Peyer's patch (tissue), 4 donors: ENCODE measurements at regions not wholly inside any gene's neighbourhood (a gene's known extent, or its start where the extent isn't known, plus 50 kb on each side); places are given as distances from the start of the nearest gene placed in this dataset.
"Not testable (repeated sequence)": the region's sequence is repeated elsewhere in the genome, so short reads cannot be mapped to it uniquely, and the experiment has no call there.

Experiments used
- DNase-seq, 3 donors: peaks; one replicate each; pipeline ENCODE4 v3.0.0-alpha.2; 2017 to 2019
- H3K27ac ChIP-seq, 4 donors: fragments of 200-600 bp; sonication (generic); one replicate each; pipeline ENCODE4 v1.5.1; 2016 to 2019
- H3K27me3 ChIP-seq, 2 donors: fragments of 200-600 bp; sonication (generic); one replicate each; pipeline ENCODE4 v1.5.1; 2019
- H3K36me3 ChIP-seq, 3 donors: fragments of 200-600 bp; sonication (generic); one replicate each; pipeline ENCODE4 v1.5.1; 2016 to 2019
- H3K4me1 ChIP-seq, 4 donors: fragments of 200-600 bp; sonication (generic); one replicate each; pipeline ENCODE4 v1.5.1; 2016 to 2019
- H3K4me3 ChIP-seq, 4 donors: fragments of 200-600 bp; sonication (generic); 1 replicate in 3 of 4; 2 replicates in 1 of 4; pipeline ENCODE4 v1.5.1; 2016 to 2019; ENCODE audit warnings: mild to moderate bottlenecking in 1 of 4
- H3K9me3 ChIP-seq, 4 donors: fragments of 200-600 bp; sonication (generic); one replicate each; pipeline ENCODE4 v1.5.1; 2016 to 2019; ENCODE audit warnings: mild to moderate bottlenecking in 1 of 4
- CTCF ChIP-seq, 6 experiments: fragments of 450-650 bp in 4 of 6; fragments of 200-600 bp in 2 of 6; sonication (generic) in 1 of 6; IDR thresholded peaks; one replicate each; pipeline ENCODE4 v1.5.1; 2017 to 2019; ENCODE audit warnings: antibody characterized with exemption in 6 of 6, mild to moderate bottlenecking in 3 of 6, moderate library complexity in 1 of 6
- POLR2A ChIP-seq, 2 donors: fragments of 450-650 bp; IDR thresholded peaks; one replicate each; pipeline ENCODE4 v1.5.1; 2017; ENCODE audit warnings: antibody characterized with exemption in 2 of 2, mild to moderate bottlenecking in 2 of 2, moderate library complexity in 2 of 2

GRCh38 chr19:23984911-23985310 lies 70.2 kb downstream of the ZNF726 start:
- H3K4me3 ChIP-seq, H3K27me3 ChIP-seq, H3K27ac ChIP-seq, H3K36me3 ChIP-seq, H3K9me3 ChIP-seq, H3K4me1 ChIP-seq, DNase-seq: not testable (repeated sequence)

- H3K4me1 ChIP-seq, result no peaks in the 10 kb centered on the region
- no peak overlapping the region for H3K4me3 ChIP-seq
- H3K9me3 ChIP-seq, result no peaks in the 10 kb centered on the region
- no peaks in the 10 kb centered on the region for H3K27me3 ChIP-seq
- no peaks in the 10 kb centered on the region for H3K36me3 ChIP-seq
- no peak for DNase-seq
- TF ChIP-seq POLR2A (IDR thresholded peaks at IDR 0.05) (no peak), CTCF (IDR thresholded peaks at IDR 0.05) (no peak)
- H3K27ac ChIP-seq, result no peak overlapping the region
Observed at GRCh38 chr19:23986623-23987022, 71.9 kb downstream of the ZNF726 start.

- Histone ChIP-seq H3K4me3 (no peak overlapping the region), H3K9me3 (no peaks in the 10 kb centered on the region), H3K27ac (no peak overlapping the region), H3K4me1 (no peaks in the 10 kb centered on the region), H3K36me3 (no peaks in the 10 kb centered on the region), H3K27me3 (no peaks in the 10 kb centered on the region)
- TF ChIP-seq CTCF (IDR thresholded peaks at IDR 0.05) (no peak), POLR2A (IDR thresholded peaks at IDR 0.05) (no peak)
- DNase-seq, result no peak
Observed at GRCh38 chr19:23991170-23991569, 76.5 kb downstream of the ZNF726 start.

GRCh38 chr19:23992348-23992747 lies 77.7 kb downstream of the ZNF726 start:
- no peaks in the 10 kb centered on the region for H3K36me3 ChIP-seq
- no peaks in the 10 kb centered on the region for H3K9me3 ChIP-seq
- TF ChIP-seq POLR2A (IDR thresholded peaks at IDR 0.05) (no peak), CTCF (IDR thresholded peaks at IDR 0.05) (no peak)
- no peak overlapping the region for H3K4me3 ChIP-seq
- no peak for DNase-seq
- H3K27ac ChIP-seq, result no peak overlapping the region
- H3K4me1 ChIP-seq, result no peaks in the 10 kb centered on the region
- H3K27me3 ChIP-seq, result no peaks in the 10 kb centered on the region

GRCh38 chr19:23993440-23993839 lies 78.8 kb downstream of the ZNF726 start:
- no peak for DNase-seq
- Histone ChIP-seq H3K36me3 (no peaks in the 10 kb centered on the region), H3K27me3 (no peaks in the 10 kb centered on the region), H3K4me3 (no peak overlapping the region), H3K27ac (no peak overlapping the region), H3K9me3 (no peaks in the 10 kb centered on the region), H3K4me1 (no peaks in the 10 kb centered on the region)
- TF ChIP-seq CTCF (IDR thresholded peaks at IDR 0.05) (no peak), POLR2A (IDR thresholded peaks at IDR 0.05) (no peak)

- H3K9me3 ChIP-seq, result no peaks in the 10 kb centered on the region
- no peak overlapping the region for H3K4me3 ChIP-seq
- no peaks in the 10 kb centered on the region for H3K27me3 ChIP-seq
- no peak for TF ChIP-seq POLR2A (IDR thresholded peaks at IDR 0.05)
- peak in 3 of 6 experiments; percentile 9 to 18 (median 11) for TF ChIP-seq CTCF (IDR thresholded peaks at IDR 0.05)
- no peaks in the 10 kb centered on the region for H3K36me3 ChIP-seq
- no peak overlapping the region for H3K27ac ChIP-seq
- no peaks in the 10 kb centered on the region for H3K4me1 ChIP-seq
- no peak for DNase-seq
Observed at GRCh38 chr19:23996549-23996948, 81.9 kb downstream of the ZNF726 start.
